CD4-positive, alpha-beta memory T cell (primary cell): ENCODE measurements at regions not wholly inside any gene's neighbourhood (a gene's known extent, or its start where the extent isn't known, plus 50 kb on each side); places are given as distances from the start of the nearest gene placed in this dataset.

ENCODE experiments used
- CTCF ChIA-PET: fragments of 350-600 bp; sonication (Branson Sonifier 250); formaldehyde crosslinking; loops from one replicate; lab custom pipeline; 2021; ENCODE audit warnings: inconsistent platforms; ENCODE audit not compliant: partially characterized antibody; lab: Charles Lee
- POLR2A ChIA-PET: fragments of 350-600 bp; sonication (Branson Sonifier 250); formaldehyde crosslinking; loops from one replicate; lab custom pipeline; 2021; ENCODE audit not compliant: partially characterized antibody; lab: Charles Lee
- DNase-seq, 5 donors: peaks; one replicate each; pipeline versions ENCODE4 v3.0.0 to v3.0.0-alpha.2; 2020 to 2022; ENCODE audit warnings: mixed read lengths in 1 of 5
- H3K27ac ChIP-seq: one replicate; pipeline ENCODE4 v1.7.0; 2013; ENCODE audit warnings: low read depth, low read length
- H3K27me3 ChIP-seq: 2 replicates; pipeline ENCODE4 v1.7.0; 2013; ENCODE audit warnings: mild to moderate bottlenecking, low read length, moderate library complexity; ENCODE audit not compliant: insufficient read depth
- H3K36me3 ChIP-seq: 2 replicates; pipeline ENCODE4 v1.7.0; 2013; ENCODE audit warnings: mild to moderate bottlenecking, low read length, moderate library complexity; ENCODE audit not compliant: insufficient read depth
- H3K4me1 ChIP-seq: 2 replicates; pipeline ENCODE4 v1.7.0; 2013; ENCODE audit warnings: mild to moderate bottlenecking, low read length, moderate library complexity; ENCODE audit not compliant: insufficient read depth
- H3K4me3 ChIP-seq, 2 donors: one replicate each; pipeline ENCODE4 v1.7.0; 2013; ENCODE audit warnings: low read length in 2 of 2, mild to moderate bottlenecking in 1 of 2
- H3K9me3 ChIP-seq, 2 donors: one replicate each; pipeline ENCODE4 v1.7.0; 2013; ENCODE audit warnings: low read length in 2 of 2, control low read depth in 1 of 2; ENCODE audit not compliant: control insufficient read depth in 1 of 2
- H3K27ac Mint-ChIP-seq, 7 donors: one replicate each; pipeline ENCODE4 v1.8.0; 2020 to 2021; ENCODE audit warnings: mixed read lengths in 7 of 7, mild to moderate bottlenecking in 6 of 7, inconsistent platforms in 3 of 7, moderate library complexity in 3 of 7
- H3K27me3 Mint-ChIP-seq, 2 donors: one replicate each; pipeline ENCODE4 v1.8.0; 2020 to 2021; ENCODE audit warnings: mixed read lengths in 2 of 2
- H3K36me3 Mint-ChIP-seq, 2 donors: one replicate each; pipeline ENCODE4 v1.8.0; 2020 to 2021; ENCODE audit warnings: mixed read lengths in 2 of 2, inconsistent platforms in 1 of 2, mild to moderate bottlenecking in 1 of 2
- H3K4me1 Mint-ChIP-seq, 4 donors: one replicate each; pipeline ENCODE4 v1.8.0; 2020 to 2021; ENCODE audit warnings: mixed read lengths in 4 of 4, mild to moderate bottlenecking in 1 of 4
- H3K4me3 Mint-ChIP-seq, 8 donors: one replicate each; pipeline ENCODE4 v1.8.0; 2020 to 2021; ENCODE audit warnings: mixed read lengths in 8 of 8, mild to moderate bottlenecking in 7 of 8, moderate library complexity in 6 of 8, inconsistent platforms in 3 of 8
- H3K9me3 Mint-ChIP-seq, 8 donors: one replicate each; pipeline ENCODE4 v1.8.0; 2020 to 2021; ENCODE audit warnings: mixed read lengths in 8 of 8, mild to moderate bottlenecking in 5 of 8, inconsistent platforms in 3 of 8, moderate library complexity in 1 of 8
- intact Hi-C: fragments of 100-400 bp; cut with micrococcal nuclease; formaldehyde crosslinking; loops from one replicate; pipeline ENCODE4 v1.15.1; 2023

DNA sequence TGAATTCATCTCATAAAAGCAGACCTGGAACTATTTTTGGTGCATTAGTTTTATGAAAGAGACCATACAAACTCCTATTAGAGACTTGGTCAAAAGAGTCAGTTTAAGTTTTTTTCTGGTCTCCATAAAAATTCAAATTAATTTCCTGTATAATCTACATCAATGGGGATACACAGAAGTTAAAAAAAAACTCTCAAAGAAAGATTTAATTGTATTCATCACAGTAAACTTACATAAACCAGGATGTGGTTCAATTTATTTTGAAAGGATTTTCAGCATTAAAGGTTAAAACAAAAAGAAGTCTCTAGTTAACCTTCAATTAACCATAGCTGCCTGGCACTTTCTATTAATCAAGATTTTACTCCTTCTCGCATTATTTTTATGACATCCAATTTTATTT is 530.3 kb upstream of the KCNMB2 start:
- Mint-ChIP-seq H3K27ac (no peak overlapping the region), H3K9me3 (peaks cover 0 to 6% (median 0%) of the 10 kb centered on the region in 8 donors), H3K36me3 (peaks cover 0 to 5% of the 10 kb centered on the region in 2 donors), H3K27me3 (no peaks in the 10 kb centered on the region), H3K4me3 (peak overlapping the region in 2 of 8 donors; percentile 2 to 42), H3K4me1 (peaks cover 35 to 54% (median 45%) of the 10 kb centered on the region in 4 donors)
- H3K36me3 ChIP-seq = no peaks in the 10 kb centered on the region
- H3K27ac ChIP-seq = no peak overlapping the region
- no peak for DNase-seq
- no peak overlapping the region for H3K4me3 ChIP-seq
- no peaks in the 10 kb centered on the region for H3K9me3 ChIP-seq
- H3K4me1 ChIP-seq = peaks cover 54% of the 10 kb centered on the region
- intact Hi-C loops = loop anchor here (10.0 kb wide), 2 partner anchors 79 to 411 kb away; no protein-coding TSS in a partner anchor
- POLR2A ChIA-PET = no interaction called here
- CTCF ChIA-PET = no interaction called here
- no peaks in the 10 kb centered on the region for H3K27me3 ChIP-seq

DNA sequence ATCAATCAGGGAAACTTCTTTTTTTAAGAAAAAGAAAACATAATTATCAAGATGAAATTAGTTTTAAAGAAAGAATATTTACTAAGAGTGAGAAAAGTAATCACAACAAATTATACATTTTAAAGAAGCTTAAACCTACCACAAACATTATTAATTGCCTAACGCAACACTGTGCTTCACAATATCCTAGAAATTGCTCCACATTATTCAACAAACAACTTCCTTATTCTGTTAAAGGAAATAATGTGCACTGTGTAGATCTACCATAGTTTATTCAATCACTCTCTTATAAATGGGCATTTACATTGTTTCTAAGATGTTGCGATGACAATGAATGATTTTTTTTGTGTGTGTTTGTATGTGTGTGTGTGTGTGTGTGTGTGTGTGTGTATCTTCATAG is 525.9 kb upstream of the KCNMB2 start:
- Mint-ChIP-seq H3K27me3 (no peaks in the 10 kb centered on the region), H3K4me3 (no peak overlapping the region), H3K36me3 (no peaks in the 10 kb centered on the region), H3K4me1 (peaks cover 6 to 13% (median 11%) of the 10 kb centered on the region in 4 donors), H3K9me3 (peaks cover 0 to 3% (median 0%) of the 10 kb centered on the region in 8 donors), H3K27ac (peak overlapping the region in 1 of 7 donors; percentile 25)
- intact Hi-C loops = no loop called here
- Histone ChIP-seq H3K27me3 (no peaks in the 10 kb centered on the region), H3K9me3 (no peaks in the 10 kb centered on the region), H3K4me1 (peaks cover 19% of the 10 kb centered on the region), H3K4me3 (no peak overlapping the region), H3K36me3 (no peaks in the 10 kb centered on the region), H3K27ac (no peak overlapping the region)
- ChIA-PET POLR2A (no interaction called here), CTCF (no interaction called here)
- DNase-seq = no peak

DNA sequence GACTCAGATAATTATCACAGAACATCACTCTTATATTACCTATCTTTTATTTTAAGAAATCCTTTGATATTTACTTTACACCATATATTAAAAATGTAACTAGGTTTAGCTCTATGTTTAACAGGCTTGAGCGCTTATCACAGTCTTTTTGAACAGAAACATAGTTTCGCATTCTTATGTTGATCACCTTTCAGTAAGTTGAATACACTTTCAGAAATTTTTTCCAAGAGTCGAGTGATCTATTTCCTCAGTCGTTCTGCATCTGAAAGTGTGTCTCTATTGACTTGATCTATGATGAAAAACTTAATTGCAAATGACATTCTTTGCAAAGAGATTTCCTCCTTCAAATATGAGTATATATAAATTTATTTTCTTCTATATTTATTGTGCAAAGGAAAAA is 516.6 kb upstream of the KCNMB2 start:
- Histone ChIP-seq H3K4me1 (no peaks in the 10 kb centered on the region), H3K9me3 (no peaks in the 10 kb centered on the region), H3K36me3 (no peaks in the 10 kb centered on the region), H3K27ac (no peak overlapping the region), H3K4me3 (no peak overlapping the region), H3K27me3 (no peaks in the 10 kb centered on the region)
- H3K27me3 Mint-ChIP-seq = peaks cover 0 to 1% of the 10 kb centered on the region in 2 donors
- H3K4me3 Mint-ChIP-seq = no peak overlapping the region
- POLR2A ChIA-PET = no interaction called here
- H3K9me3 Mint-ChIP-seq = peaks cover 0 to 2% (median 0%) of the 10 kb centered on the region in 8 donors
- CTCF ChIA-PET = no interaction called here
- intact Hi-C loops = no loop called here
- DNase-seq = no peak
- peaks cover 0 to 1% (median 0%) of the 10 kb centered on the region in 4 donors for H3K4me1 Mint-ChIP-seq
- no peaks in the 10 kb centered on the region for H3K36me3 Mint-ChIP-seq
- no peak overlapping the region for H3K27ac Mint-ChIP-seq

- intact Hi-C loops = no loop called here
- ChIA-PET CTCF (no interaction called here), POLR2A (no interaction called here)
- H3K4me1 ChIP-seq = no peaks in the 10 kb centered on the region
- H3K9me3 ChIP-seq = no peaks in the 10 kb centered on the region
- DNase-seq = no peak
- no peak overlapping the region for H3K4me3 ChIP-seq
- H3K36me3 ChIP-seq = no peaks in the 10 kb centered on the region
- Mint-ChIP-seq H3K36me3 (no peaks in the 10 kb centered on the region), H3K4me3 (no peak overlapping the region), H3K27me3 (peaks cover 0 to 1% of the 10 kb centered on the region in 2 donors), H3K27ac (no peak overlapping the region), H3K9me3 (peaks cover 0 to 2% (median 0%) of the 10 kb centered on the region in 8 donors), H3K4me1 (peaks cover 0 to 1% (median 0%) of the 10 kb centered on the region in 4 donors)
- H3K27me3 ChIP-seq = no peaks in the 10 kb centered on the region
- H3K27ac ChIP-seq = no peak overlapping the region
These were observed 513.6 kb upstream of the KCNMB2 start for GRCh38 chr3:178022599-178022998.

DNA sequence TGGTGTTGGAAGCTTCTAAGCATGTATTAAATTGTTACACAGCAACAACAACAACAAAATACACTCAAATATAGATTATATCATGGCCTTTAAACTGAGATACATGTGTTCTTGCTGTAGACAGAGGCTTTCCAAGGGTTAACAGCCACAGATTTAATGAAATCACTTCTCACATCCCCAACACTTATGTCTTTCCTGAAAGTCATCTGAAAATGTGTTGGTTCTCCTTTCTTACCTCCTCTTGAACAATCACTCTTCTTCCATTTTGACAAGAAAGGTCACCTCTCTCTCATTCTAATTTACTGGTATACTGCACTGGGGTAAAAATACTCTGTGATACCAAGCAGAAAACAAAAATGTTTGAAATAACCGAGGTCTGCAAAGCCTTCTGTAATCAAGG is 507.3 kb upstream of the KCNMB2 start:
- no peak overlapping the region for H3K4me3 Mint-ChIP-seq
- H3K27ac Mint-ChIP-seq = peak overlapping the region in 1 of 7 donors; percentile 13
- H3K36me3 ChIP-seq = no peaks in the 10 kb centered on the region
- no peaks in the 10 kb centered on the region for H3K27me3 ChIP-seq
- intact Hi-C loops = no loop called here
- CTCF ChIA-PET = no interaction called here
- H3K4me3 ChIP-seq = no peak overlapping the region
- H3K27ac ChIP-seq = no peak overlapping the region
- peaks cover 0 to 2% (median 0%) of the 10 kb centered on the region in 8 donors for H3K9me3 Mint-ChIP-seq
- H3K4me1 ChIP-seq = no peaks in the 10 kb centered on the region
- no peaks in the 10 kb centered on the region for H3K36me3 Mint-ChIP-seq
- POLR2A ChIA-PET = no interaction called here
- no peaks in the 10 kb centered on the region for H3K27me3 Mint-ChIP-seq
- no peaks in the 10 kb centered on the region for H3K9me3 ChIP-seq
- no peak for DNase-seq
- no peaks in the 10 kb centered on the region for H3K4me1 Mint-ChIP-seq

DNA sequence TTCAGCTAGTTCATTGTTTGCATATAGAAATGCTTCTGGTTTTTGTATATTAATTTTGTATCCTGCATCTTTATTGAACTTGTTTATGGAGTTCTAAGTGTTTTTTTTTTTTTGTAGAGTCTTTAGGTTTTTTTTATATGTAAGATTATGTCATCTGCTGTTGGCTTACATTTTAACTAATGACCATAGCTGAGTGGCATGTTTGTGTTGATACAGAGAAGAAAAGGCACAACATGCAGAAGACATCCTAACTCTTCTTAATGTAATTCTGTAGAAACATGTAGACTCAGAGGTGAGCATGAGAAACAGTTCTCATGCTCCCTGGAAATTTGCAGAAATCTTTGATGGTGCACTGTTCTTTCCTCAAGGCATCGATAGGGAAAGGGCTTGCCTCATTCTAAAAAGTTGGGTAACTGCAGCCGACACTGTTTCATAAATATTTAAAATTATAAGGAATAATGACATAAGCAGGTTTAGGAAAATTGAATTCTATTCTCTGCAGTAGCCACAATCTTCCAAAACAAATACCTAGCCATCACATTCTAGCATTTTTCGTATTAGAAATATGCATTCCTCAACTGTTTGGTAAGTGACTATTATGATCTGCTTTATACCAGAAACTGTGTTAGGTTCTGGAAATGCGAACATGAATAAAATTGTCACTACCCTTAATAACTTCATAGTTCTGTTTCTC is 499.6 kb upstream of the KCNMB2 start:
- DNase-seq = no peak
- no peaks in the 10 kb centered on the region for H3K27me3 ChIP-seq
- H3K36me3 Mint-ChIP-seq = no peaks in the 10 kb centered on the region
- H3K36me3 ChIP-seq = no peaks in the 10 kb centered on the region
- peaks cover 1 to 7% of the 10 kb centered on the region in 2 donors for H3K27me3 Mint-ChIP-seq
- intact Hi-C loops = no loop called here
- no peaks in the 10 kb centered on the region for H3K4me1 ChIP-seq
- no peak overlapping the region for H3K4me3 ChIP-seq
- ChIA-PET CTCF (no interaction called here), POLR2A (no interaction called here)
- no peak overlapping the region for H3K27ac Mint-ChIP-seq
- no peaks in the 10 kb centered on the region for H3K9me3 ChIP-seq
- no peaks in the 10 kb centered on the region for H3K4me1 Mint-ChIP-seq
- no peak overlapping the region for H3K4me3 Mint-ChIP-seq
- H3K9me3 Mint-ChIP-seq = peaks cover 0 to 2% (median 0%) of the 10 kb centered on the region in 8 donors
- no peak overlapping the region for H3K27ac ChIP-seq

- H3K4me1 ChIP-seq = no peaks in the 10 kb centered on the region
These were observed 494.3 kb upstream of the KCNMB2 start for GRCh38 chr3:178041931-178042330.

More at GRCh38 chr3:178041931-178042330, 494.3 kb upstream of the KCNMB2 start:
- Mint-ChIP-seq H3K4me1 (peaks cover 0 to 3% (median under 1%) of the 10 kb centered on the region in 4 donors), H3K9me3 (peaks cover 0 to 9% (median 0%) of the 10 kb centered on the region in 8 donors), H3K27ac (no peak overlapping the region), H3K27me3 (peaks cover 0 to 3% of the 10 kb centered on the region in 2 donors), H3K4me3 (no peak overlapping the region), H3K36me3 (no peaks in the 10 kb centered on the region)
- POLR2A ChIA-PET = no interaction called here
- intact Hi-C loops = no loop called here
- Histone ChIP-seq H3K4me3 (no peak overlapping the region), H3K9me3 (no peaks in the 10 kb centered on the region), H3K27ac (no peak overlapping the region), H3K27me3 (no peaks in the 10 kb centered on the region), H3K36me3 (no peaks in the 10 kb centered on the region)
- DNase-seq = no peak
- CTCF ChIA-PET = no interaction called here
